Astrocyte (in vitro differentiated cells and primary cell): ENCODE measurements at regions not wholly inside any gene's neighbourhood (a gene's known extent, or its start where the extent isn't known, plus 50 kb on each side); places are given as distances from the start of the nearest gene placed in this dataset.
"Not testable (repeated sequence)": the region's sequence is repeated elsewhere in the genome, so short reads cannot be mapped to it uniquely, and the experiment has no call there.

ENCODE experiments used
- DNase-seq: peaks from one replicate; pipeline ENCODE4 v3.0.0-alpha.2; 2010; ENCODE audit warnings: low read depth
- FAIRE-seq: peaks from 2 replicates; lab custom pipeline; 2011; peaks lifted over from hg19 to GRCh38; lab: Jason Lieb, UNC
- H2AFZ ChIP-seq: 2 replicates; pipeline ENCODE4 v1.6.0; 2012; ENCODE audit warnings: low read depth, low read length, inconsistent platforms
- H3K27ac ChIP-seq: 2 replicates; pipeline ENCODE4 v1.5.1; 2011; ENCODE audit warnings: low read depth, low read length, inconsistent platforms
- H3K27me3 ChIP-seq: 2 replicates; pipeline ENCODE4 v1.6.0; 2011; ENCODE audit warnings: low read length, inconsistent platforms; ENCODE audit not compliant: insufficient read depth
- H3K36me3 ChIP-seq: 2 replicates; pipeline ENCODE4 v1.5.1; 2011; ENCODE audit warnings: low read length, inconsistent platforms; ENCODE audit not compliant: insufficient read depth
- H3K4me1 ChIP-seq: 2 replicates; pipeline ENCODE4 v1.5.1; 2011; ENCODE audit warnings: low read length, inconsistent platforms; ENCODE audit not compliant: insufficient read depth
- H3K4me2 ChIP-seq: 2 replicates; pipeline ENCODE4 v1.6.0; 2012; ENCODE audit warnings: low read length, inconsistent platforms
- H3K4me3 ChIP-seq: 2 replicates; pipeline ENCODE4 v1.5.1; 2011; ENCODE audit warnings: low read depth, mild to moderate bottlenecking, low read length, inconsistent platforms; ENCODE audit not compliant: insufficient read depth
- H3K79me2 ChIP-seq: 2 replicates; pipeline ENCODE4 v1.6.0; 2012; ENCODE audit warnings: mild to moderate bottlenecking, low read length, inconsistent platforms; ENCODE audit not compliant: insufficient read depth
- H3K9ac ChIP-seq: 2 replicates; pipeline ENCODE4 v1.6.0; 2012; ENCODE audit warnings: mild to moderate bottlenecking, low read length, inconsistent platforms
- H3K9me3 ChIP-seq: 2 replicates; pipeline ENCODE4 v1.5.1; 2012; ENCODE audit warnings: low read depth, mild to moderate bottlenecking, low read length, inconsistent platforms; ENCODE audit not compliant: insufficient read depth
- H4K20me1 ChIP-seq: 2 replicates; pipeline ENCODE4 v1.6.0; 2012; ENCODE audit warnings: low read length, inconsistent platforms; ENCODE audit not compliant: insufficient read depth
- H3K27ac Mint-ChIP-seq: one replicate; pipeline ENCODE4 v1.8.0; 2021; ENCODE audit warnings: mild to moderate bottlenecking, mixed read lengths; ENCODE audit not compliant: unreplicated experiment
- H3K27me3 Mint-ChIP-seq: one replicate; pipeline ENCODE4 v1.8.0; 2021; ENCODE audit warnings: low read depth, mixed read lengths; ENCODE audit not compliant: unreplicated experiment
- H3K36me3 Mint-ChIP-seq: one replicate; pipeline ENCODE4 v1.8.0; 2021; ENCODE audit warnings: low read depth, mixed read lengths; ENCODE audit not compliant: unreplicated experiment
- H3K4me1 Mint-ChIP-seq: one replicate; pipeline ENCODE4 v1.8.0; 2021; ENCODE audit warnings: low read depth, mixed read lengths; ENCODE audit not compliant: unreplicated experiment
- H3K4me3 Mint-ChIP-seq: one replicate; pipeline ENCODE4 v1.8.0; 2021; ENCODE audit warnings: mild to moderate bottlenecking, moderate library complexity, mixed read lengths; ENCODE audit not compliant: unreplicated experiment
- H3K9me3 Mint-ChIP-seq: one replicate; pipeline ENCODE4 v1.8.0; 2021; ENCODE audit warnings: mild to moderate bottlenecking, mixed read lengths; ENCODE audit not compliant: unreplicated experiment

- not testable (repeated sequence) for H3K27ac Mint-ChIP-seq, DNase-seq, H3K9ac ChIP-seq, H3K9me3 ChIP-seq, H3K36me3 Mint-ChIP-seq, H3K79me2 ChIP-seq, H3K9me3 Mint-ChIP-seq, H3K27me3 Mint-ChIP-seq, H4K20me1 ChIP-seq, H3K4me3 Mint-ChIP-seq, H3K4me1 Mint-ChIP-seq, H3K4me3 ChIP-seq, H2AFZ ChIP-seq, H3K27me3 ChIP-seq, H3K4me1 ChIP-seq, FAIRE-seq, H3K27ac ChIP-seq, H3K36me3 ChIP-seq, H3K4me2 ChIP-seq
These were observed 5423.2 kb upstream of the TPTE start for GRCh38 chr21:5098010-5098743.

- not testable (repeated sequence) for H3K36me3 ChIP-seq, H3K4me1 ChIP-seq, FAIRE-seq, H4K20me1 ChIP-seq, H3K27ac Mint-ChIP-seq, H3K9me3 Mint-ChIP-seq, DNase-seq, H3K4me2 ChIP-seq, H3K27me3 ChIP-seq, H2AFZ ChIP-seq, H3K36me3 Mint-ChIP-seq, H3K4me3 ChIP-seq, H3K27me3 Mint-ChIP-seq, H3K4me3 Mint-ChIP-seq, H3K9ac ChIP-seq, H3K9me3 ChIP-seq, H3K79me2 ChIP-seq, H3K27ac ChIP-seq, H3K4me1 Mint-ChIP-seq
These were observed 5420.7 kb upstream of the TPTE start for GRCh38 chr21:5100604-5101174.

- not testable (repeated sequence) for H3K4me1 ChIP-seq, H3K9me3 Mint-ChIP-seq, H3K4me3 Mint-ChIP-seq, H3K36me3 Mint-ChIP-seq, FAIRE-seq, DNase-seq, H3K4me3 ChIP-seq, H3K36me3 ChIP-seq, H2AFZ ChIP-seq, H3K27ac Mint-ChIP-seq, H3K4me2 ChIP-seq, H3K9me3 ChIP-seq, H3K4me1 Mint-ChIP-seq, H4K20me1 ChIP-seq, H3K27me3 ChIP-seq, H3K27ac ChIP-seq, H3K79me2 ChIP-seq, H3K9ac ChIP-seq, H3K27me3 Mint-ChIP-seq
These were observed 5419.6 kb upstream of the TPTE start for GRCh38 chr21:5101749-5102148.

GRCh38 chr21:5103880-5104561 lies 5417.4 kb upstream of the TPTE start:
- not testable (repeated sequence) for H3K27ac Mint-ChIP-seq, FAIRE-seq, H3K36me3 ChIP-seq

GRCh38 chr21:5104562-5104928 lies 5416.8 kb upstream of the TPTE start:
- H3K4me3 ChIP-seq, H3K27me3 Mint-ChIP-seq, FAIRE-seq, H3K4me2 ChIP-seq, H2AFZ ChIP-seq, H3K27ac Mint-ChIP-seq, H3K9me3 Mint-ChIP-seq, H3K27me3 ChIP-seq, H3K9ac ChIP-seq, DNase-seq, H3K36me3 Mint-ChIP-seq, H3K27ac ChIP-seq, H3K36me3 ChIP-seq, H3K4me3 Mint-ChIP-seq, H4K20me1 ChIP-seq, H3K4me1 Mint-ChIP-seq, H3K4me1 ChIP-seq, H3K79me2 ChIP-seq, H3K9me3 ChIP-seq: not testable (repeated sequence)

More at GRCh38 chr21:5103880-5104561, 5417.4 kb upstream of the TPTE start:
- H3K4me3 Mint-ChIP-seq, H3K4me2 ChIP-seq, H3K9ac ChIP-seq, H4K20me1 ChIP-seq, H3K36me3 Mint-ChIP-seq, H3K9me3 ChIP-seq, H3K4me1 ChIP-seq, H3K27me3 Mint-ChIP-seq, H3K4me3 ChIP-seq, H3K4me1 Mint-ChIP-seq, H3K27me3 ChIP-seq, H3K79me2 ChIP-seq, H2AFZ ChIP-seq, H3K27ac ChIP-seq, DNase-seq, H3K9me3 Mint-ChIP-seq: not testable (repeated sequence)
